ENCODE measurements at regions not wholly inside any gene's neighbourhood (a gene's known extent, or its start where the extent isn't known, plus 50 kb on each side); places are given as distances from the start of the nearest gene placed in this dataset.

GRCh38 chr1:94709891-94710581 lies 110.1 kb upstream of the SLC44A3 start:
- H3K9me3 ChIP-seq (ENCODE audit: control insufficient read depth in 2 of 3, insufficient read depth in 1 of 3, low read length in 3 of 3) = no peaks in the 10 kb centered on the region
- peaks cover 0 to 6% (median 0%) of the 10 kb centered on the region in 3 donors for H3K4me1 ChIP-seq (ENCODE audit: control insufficient read depth in 2 of 3, insufficient read depth in 2 of 3, low read depth in 1 of 3, low read length in 3 of 3)
- intact Hi-C loops (cut with DNase I) = no loop called here
- no peak overlapping the region for H3K27ac ChIP-seq (ENCODE audit: low read depth in 2 of 2, low read length in 2 of 2)
- H3K27me3 ChIP-seq (ENCODE audit: control insufficient read depth, insufficient read depth, low read length) = no peaks in the 10 kb centered on the region
- no peak overlapping the region for H3K9ac ChIP-seq (ENCODE audit: low read length in 3 of 3)
- FAIRE-seq (no peak), DNase-seq (no peak)
- H3K4me3 ChIP-seq (ENCODE audit: low read length in 3 of 3) = no peak overlapping the region
- no peak for TF ChIP-seq CTCF (IDR thresholded peaks at IDR 0.05; ENCODE audit: borderline replicate concordance, extremely low read depth, insufficient read depth)
- no peaks in the 10 kb centered on the region for H3K36me3 ChIP-seq (ENCODE audit: control insufficient read depth in 2 of 3, insufficient read depth in 3 of 3, low read length in 3 of 3)

GRCh38 chr1:94708811-94709210 lies 111.3 kb upstream of the SLC44A3 start:
- Histone ChIP-seq H3K27me3 (ENCODE audit: control insufficient read depth, insufficient read depth, low read length) (no peaks in the 10 kb centered on the region), H3K4me1 (ENCODE audit: control insufficient read depth in 2 of 3, insufficient read depth in 2 of 3, low read depth in 1 of 3, low read length in 3 of 3) (peaks cover 0 to 6% (median 0%) of the 10 kb centered on the region in 3 donors), H3K27ac (ENCODE audit: low read depth in 2 of 2, low read length in 2 of 2) (no peak overlapping the region), H3K36me3 (ENCODE audit: control insufficient read depth in 2 of 3, insufficient read depth in 3 of 3, low read length in 3 of 3) (no peaks in the 10 kb centered on the region), H3K9me3 (ENCODE audit: control insufficient read depth in 2 of 3, insufficient read depth in 1 of 3, low read length in 3 of 3) (no peaks in the 10 kb centered on the region), H3K9ac (ENCODE audit: low read length in 3 of 3) (no peak overlapping the region), H3K4me3 (ENCODE audit: low read length in 3 of 3) (no peak overlapping the region)
- intact Hi-C loops (cut with DNase I) = no loop called here
- no peak for TF ChIP-seq CTCF (IDR thresholded peaks at IDR 0.05; ENCODE audit: borderline replicate concordance, extremely low read depth, insufficient read depth)
- DNase-seq = no peak
- no peak for FAIRE-seq

GRCh38 chr1:94708299-94708685 lies 111.9 kb upstream of the SLC44A3 start:
- Histone ChIP-seq H3K9me3 (ENCODE audit: control insufficient read depth in 2 of 3, insufficient read depth in 1 of 3, low read length in 3 of 3) (no peaks in the 10 kb centered on the region), H3K36me3 (ENCODE audit: control insufficient read depth in 2 of 3, insufficient read depth in 3 of 3, low read length in 3 of 3) (no peaks in the 10 kb centered on the region), H3K27me3 (ENCODE audit: control insufficient read depth, insufficient read depth, low read length) (no peaks in the 10 kb centered on the region), H3K4me1 (ENCODE audit: control insufficient read depth in 2 of 3, insufficient read depth in 2 of 3, low read depth in 1 of 3, low read length in 3 of 3) (peaks cover 0 to 6% (median 0%) of the 10 kb centered on the region in 3 donors), H3K9ac (ENCODE audit: low read length in 3 of 3) (no peak overlapping the region), H3K27ac (ENCODE audit: low read depth in 2 of 2, low read length in 2 of 2) (no peak overlapping the region), H3K4me3 (ENCODE audit: low read length in 3 of 3) (no peak overlapping the region)
- intact Hi-C loops (cut with DNase I) = no loop called here
- DNase-seq (no peak), FAIRE-seq (no peak)
- TF ChIP-seq CTCF (IDR thresholded peaks at IDR 0.05; ENCODE audit: borderline replicate concordance, extremely low read depth, insufficient read depth) = no peak

Data from kidney (tissue), 13 donors.